GM10266 (cell line): ENCODE measurements at regions not wholly inside any gene's neighbourhood (a gene's known extent, or its start where the extent isn't known, plus 50 kb on each side); places are given as distances from the start of the nearest gene placed in this dataset.

ENCODE experiments used
- DNase-seq: peaks from one replicate; pipeline ENCODE4 v3.0.0; 2012; ENCODE audit errors: extremely low spot score
- CTCF ChIP-seq: IDR thresholded peaks from 2 replicates; pipeline ENCODE4 v1.5.1; 2012; ENCODE audit warnings: mild to moderate bottlenecking, low read depth; ENCODE audit not compliant: control insufficient read depth, insufficient read depth; ENCODE audit errors: missing control alignments

GRCh38 chr21:28833182-28833581 is 159.5 kb downstream of the LTN1 start:
- no peak for TF ChIP-seq CTCF
- no peak for DNase-seq

- TF ChIP-seq CTCF: no peak
- no peak for DNase-seq
Observed at GRCh38 chr21:28832715-28833061, 160.0 kb downstream of the LTN1 start.

GRCh38 chr21:28832013-28832714 is 160.5 kb downstream of the LTN1 start:
- no peak for DNase-seq
- TF ChIP-seq CTCF: no peak

GRCh38 chr21:28828981-28829380 is 163.7 kb downstream of the LTN1 start:
- TF ChIP-seq CTCF: no peak
- no peak for DNase-seq

- DNase-seq: no peak
- TF ChIP-seq CTCF: no peak
Observed at GRCh38 chr21:28828021-28828420, 164.7 kb downstream of the LTN1 start.

- TF ChIP-seq CTCF: no peak
- no peak for DNase-seq
Observed at GRCh38 chr21:28827422-28827821, 165.3 kb downstream of the LTN1 start.

- no peak for TF ChIP-seq CTCF
Observed at GRCh38 chr21:28826569-28826968, 166.1 kb downstream of the LTN1 start.

More at GRCh38 chr21:28826569-28826968, 166.1 kb downstream of the LTN1 start:
- no peak for DNase-seq
